Hindlimb muscle (tissue), 1 donor: ENCODE measurements at regions not wholly inside any gene's neighbourhood (a gene's known extent, or its start where the extent isn't known, plus 50 kb on each side); places are given as distances from the start of the nearest gene placed in this dataset.
"Not testable (repeated sequence)": the region's sequence is repeated elsewhere in the genome, so short reads cannot be mapped to it uniquely, and the experiment has no call there.

Experiments
- DNase-seq: peaks from one replicate; pipeline ENCODE4 v3.0.0-alpha.2; 2013

DNA sequence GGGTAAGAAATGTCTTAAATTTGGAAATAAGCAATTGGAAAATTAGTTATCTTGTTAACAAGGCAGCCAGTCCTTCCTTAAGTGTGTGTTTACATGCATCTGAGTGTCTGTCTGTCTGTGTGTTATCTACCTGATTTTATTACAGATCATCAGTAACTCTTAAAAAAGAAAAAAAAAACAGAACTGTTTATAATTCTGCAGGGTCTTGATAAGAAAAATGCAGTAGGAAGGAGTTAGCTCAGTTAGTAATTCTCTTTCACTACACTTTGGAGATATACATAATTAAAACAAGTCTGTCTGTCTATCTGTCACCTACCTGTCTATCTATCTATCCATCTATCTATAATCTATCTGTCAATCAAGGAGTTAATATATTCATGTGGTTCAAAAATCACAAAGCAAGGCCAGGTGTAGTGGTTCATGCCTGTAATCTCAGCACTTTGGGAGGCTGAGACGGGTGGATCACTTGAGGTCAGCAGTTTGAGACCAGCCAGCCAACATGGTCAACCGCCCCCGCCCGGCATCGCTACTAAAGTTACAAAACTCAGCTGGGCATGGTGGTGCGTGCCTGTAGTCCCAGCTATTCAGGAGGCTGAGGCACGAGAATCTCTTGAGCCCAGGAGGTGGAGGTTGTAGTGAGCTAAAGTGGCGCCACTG lies 135.5 kb upstream of the SGO1 start:
- no peak for DNase-seq

DNA sequence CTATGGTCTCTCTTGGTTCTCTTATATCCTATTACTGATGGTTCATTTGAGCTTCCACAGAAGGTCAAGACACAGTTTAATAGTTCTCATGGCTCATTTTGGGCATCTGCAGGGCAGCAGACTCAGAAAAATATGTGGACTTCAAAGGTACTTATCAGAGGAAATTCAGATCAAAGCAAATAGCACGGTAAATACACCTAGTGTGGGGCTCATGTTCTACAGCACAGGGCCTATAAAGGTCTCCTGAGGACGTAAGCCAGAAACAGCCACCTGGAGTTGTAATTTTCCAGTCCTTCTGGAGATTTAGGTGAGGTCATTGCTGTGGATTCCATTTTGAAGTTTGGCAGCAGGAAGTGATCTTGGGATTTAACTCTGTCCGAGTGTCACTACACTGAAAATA lies 134.5 kb upstream of the SGO1 start:
- DNase-seq = peak; percentile 13

DNA sequence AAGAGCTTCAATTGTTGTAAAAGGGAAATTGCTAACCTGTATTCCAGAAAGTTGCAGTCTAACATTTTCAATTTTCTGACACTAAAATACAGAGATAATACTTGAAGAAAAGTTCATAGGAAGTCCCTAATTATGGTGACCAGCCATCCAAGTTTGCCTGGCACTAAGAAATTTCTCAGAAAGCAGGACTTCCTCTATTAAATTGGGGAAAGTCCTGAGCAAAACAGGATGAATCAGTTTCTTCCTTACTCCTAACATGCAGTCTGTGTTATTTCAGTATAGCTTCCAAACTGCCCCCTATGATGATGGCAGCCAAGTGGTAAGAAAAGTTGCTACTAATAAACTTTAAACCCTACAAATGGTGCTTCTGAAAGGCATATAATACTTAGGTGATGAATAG lies 133.5 kb upstream of the SGO1 start:
- no peak for DNase-seq

DNA sequence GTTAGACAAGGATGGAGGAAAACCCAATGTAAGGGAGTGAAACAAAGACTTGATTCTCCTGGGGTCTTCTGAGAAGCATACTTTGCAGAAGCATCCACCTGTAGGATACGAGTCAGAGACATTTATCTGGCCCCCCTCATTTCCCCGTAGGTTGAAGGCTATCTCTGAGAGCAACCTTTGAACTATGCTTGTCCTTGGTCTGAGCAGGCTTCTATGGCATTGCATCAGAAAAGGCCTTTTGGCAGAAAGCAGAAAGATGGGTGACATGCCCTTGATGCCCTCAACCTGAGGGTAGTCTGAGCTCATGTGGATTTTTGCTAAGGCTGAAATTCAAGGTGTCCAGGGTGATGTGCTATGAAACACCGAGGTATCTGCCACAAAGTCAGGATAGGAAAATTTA lies 131.6 kb upstream of the SGO1 start:
- no peak for DNase-seq

DNA sequence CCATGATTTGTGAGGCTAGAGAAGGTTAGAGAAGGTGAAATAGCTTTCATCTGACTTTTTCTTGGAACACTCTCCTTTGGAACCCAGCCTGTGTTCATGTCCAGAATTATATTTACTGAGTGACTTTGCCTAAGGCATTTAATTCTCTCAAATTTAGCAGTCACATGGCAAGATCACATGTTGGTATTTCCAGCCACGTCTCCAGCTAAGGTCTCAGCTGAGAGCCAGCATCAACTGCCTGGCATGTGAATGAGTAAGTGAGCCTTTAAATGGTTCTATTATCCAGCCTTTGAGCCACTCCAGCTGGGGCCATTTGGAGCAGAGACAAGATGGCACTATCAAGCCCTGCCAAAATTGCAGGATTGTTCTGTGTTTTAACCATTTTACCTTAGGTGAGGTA lies 130.2 kb upstream of the SGO1 start:
- DNase-seq = no peak

DNA sequence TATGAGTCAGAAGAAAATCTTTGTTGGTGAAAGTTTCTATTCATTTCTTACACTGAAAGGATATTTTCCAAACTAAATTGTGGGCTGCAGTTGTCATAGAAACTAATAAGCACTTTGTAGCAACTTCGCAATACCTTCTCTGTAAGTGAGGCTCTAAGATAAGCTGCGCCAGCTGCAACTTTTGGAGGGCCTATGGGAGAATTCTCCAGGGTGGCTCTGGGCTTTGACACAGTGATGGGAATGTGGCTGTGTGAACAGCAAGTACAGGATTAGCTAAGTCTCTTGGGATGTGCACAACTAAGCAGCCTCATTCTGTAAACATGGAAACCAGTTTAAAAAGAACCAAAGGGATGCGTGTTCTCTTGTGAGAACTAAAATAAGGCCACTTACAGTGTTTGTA lies 124.6 kb upstream of the SGO1 start:
- DNase-seq = peak; percentile 71

DNA sequence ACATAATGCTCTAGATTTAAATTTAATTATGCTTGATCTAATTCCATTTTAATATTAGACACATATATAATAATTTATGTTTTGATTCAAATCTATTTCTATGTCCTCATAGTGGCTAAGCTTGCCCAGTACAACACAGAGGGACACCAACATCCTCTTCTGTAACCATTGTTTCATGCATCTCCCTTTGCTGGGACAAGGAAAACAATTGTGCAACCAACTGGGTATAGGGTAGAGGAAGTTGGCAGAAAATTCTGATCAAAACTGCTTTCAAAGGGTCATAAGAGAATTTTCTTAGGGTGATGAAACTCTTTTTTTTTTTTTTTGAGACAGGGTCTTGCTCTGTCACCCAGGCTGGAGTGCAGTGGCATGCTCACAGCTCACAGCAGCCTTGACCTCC lies 121.4 kb upstream of the SGO1 start:
- DNase-seq = no peak

DNA sequence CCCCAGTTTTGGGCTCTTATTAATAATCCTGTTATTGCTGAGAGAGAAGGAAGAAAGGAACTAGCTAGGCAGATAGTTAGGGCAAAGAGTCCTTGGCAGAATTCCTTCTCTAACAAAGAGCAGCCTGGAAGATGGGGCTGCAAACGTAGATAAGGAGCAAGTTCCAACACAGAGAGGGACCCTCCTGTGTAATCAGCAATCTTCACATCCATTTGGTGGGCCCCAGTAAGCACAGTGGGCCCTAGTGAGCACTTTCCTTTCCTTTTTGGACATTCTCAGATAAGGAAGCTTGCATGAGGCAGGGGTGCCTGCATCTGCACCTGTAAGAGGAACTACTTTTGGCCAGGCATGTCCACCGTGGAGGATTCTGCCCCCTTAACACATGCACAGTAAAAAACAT lies 119.6 kb upstream of the SGO1 start:
- DNase-seq = no peak

DNA sequence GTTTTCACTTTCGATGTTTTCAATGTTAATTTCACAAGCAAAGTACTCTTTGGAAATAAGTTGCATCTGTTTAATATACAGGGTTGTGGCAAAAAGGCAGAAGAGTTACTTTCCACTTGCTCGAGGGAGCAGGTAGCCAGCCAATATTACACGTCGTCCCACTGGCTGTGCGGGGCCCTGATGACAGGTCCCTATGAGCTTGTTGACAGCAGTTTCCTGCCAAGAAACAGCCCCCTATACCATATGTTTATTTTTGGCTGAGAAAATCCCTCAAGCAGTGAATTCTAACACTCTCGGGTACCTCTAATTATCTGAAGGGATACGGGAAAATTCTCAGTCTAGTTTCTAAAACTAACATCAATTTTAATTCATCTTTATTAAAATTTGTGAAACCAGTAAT lies 116.8 kb upstream of the SGO1 start:
- no peak for DNase-seq

DNA sequence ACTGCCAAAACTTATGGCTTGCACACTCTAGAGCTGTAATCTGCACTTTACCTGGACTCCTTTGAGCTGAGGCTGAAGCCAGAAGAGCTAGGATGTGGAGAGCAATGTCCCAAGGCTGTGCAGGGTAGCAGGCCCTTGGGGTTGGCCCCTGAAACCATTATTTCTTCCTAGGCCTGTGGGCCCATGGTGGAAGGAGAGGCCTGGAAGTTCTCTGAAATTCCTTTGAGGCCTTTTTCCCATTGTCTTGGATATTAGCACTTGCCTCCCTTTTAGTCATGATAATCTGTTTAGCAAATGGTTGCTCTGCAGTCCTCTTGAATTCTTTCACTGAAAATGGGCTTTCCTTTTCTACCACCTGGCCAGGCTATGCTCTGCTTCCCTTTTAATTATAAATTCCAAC lies 102.0 kb upstream of the SGO1 start:
- DNase-seq = no peak

DNA sequence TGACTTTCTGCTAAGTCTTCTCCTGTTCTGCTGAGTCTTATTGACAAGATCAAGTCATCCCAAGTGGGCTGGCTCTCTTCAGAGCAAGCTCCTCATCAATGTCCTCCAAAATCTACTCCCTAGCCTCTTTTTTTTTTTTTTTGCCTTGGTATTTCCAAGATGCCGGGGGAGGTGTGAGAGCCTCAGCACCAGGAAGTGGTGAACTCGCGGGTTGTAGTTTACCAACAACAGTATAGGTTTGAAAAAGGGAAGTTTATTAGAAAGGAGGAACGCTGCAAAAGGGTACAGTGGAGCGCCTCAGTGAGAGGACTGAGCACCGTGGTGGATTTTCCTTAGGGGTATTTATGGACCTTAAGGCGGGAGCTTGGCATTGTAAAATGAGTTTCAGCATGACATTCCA lies 94.3 kb upstream of the SGO1 start:
- no peak for DNase-seq

DNA sequence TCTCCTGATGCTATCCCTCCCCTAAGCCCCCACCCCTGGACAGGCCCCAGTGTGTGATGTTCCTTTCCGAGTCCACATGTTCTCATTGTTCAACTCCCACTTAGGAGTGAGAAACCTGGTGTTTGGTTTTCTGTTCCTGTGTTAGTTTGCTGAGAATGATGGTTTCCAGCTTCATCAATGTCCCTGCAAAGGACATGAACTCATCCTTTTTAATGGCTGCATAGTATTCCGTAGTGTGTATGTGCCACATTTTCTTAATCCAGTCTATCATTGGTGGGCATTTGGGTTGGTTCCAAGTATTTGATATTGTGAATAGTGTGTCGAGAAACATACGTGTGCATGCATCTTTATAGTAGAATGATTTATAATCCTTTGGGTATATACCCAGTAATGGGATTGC lies 80.0 kb upstream of the SGO1 start:
- not testable (repeated sequence) for DNase-seq

DNA sequence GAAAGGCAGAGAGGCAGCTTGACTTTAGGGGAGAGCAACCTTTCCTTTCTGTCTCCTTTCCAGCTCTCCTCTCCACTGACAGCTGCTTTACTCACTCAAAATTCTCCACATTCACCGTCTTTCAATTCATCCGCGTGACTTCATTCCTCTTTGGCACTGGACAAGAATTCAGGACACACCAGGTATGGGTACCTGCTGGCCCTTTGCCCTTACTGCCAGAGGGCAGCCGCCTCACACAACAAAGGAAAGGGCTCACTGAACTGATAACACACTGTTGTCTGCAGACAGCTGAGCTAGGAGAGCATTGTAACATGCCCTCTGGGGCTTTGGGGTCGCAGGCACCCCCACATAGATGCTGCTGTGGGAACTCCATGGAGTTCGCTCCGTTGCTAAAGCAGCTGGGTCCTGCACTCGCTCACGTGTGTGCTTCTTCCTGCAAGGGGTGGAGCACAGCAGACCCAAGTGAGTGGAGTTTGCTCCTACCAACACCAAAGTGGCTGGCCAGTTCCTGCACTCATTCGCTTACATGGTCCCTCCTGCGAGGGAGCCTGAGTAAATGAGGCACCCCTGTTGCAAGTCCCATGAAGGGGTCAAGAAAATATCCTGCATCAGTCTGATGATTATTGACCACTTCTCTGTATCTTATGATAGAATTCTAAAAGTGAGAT lies 79.0 kb upstream of the SGO1 start:
- no peak for DNase-seq

DNA sequence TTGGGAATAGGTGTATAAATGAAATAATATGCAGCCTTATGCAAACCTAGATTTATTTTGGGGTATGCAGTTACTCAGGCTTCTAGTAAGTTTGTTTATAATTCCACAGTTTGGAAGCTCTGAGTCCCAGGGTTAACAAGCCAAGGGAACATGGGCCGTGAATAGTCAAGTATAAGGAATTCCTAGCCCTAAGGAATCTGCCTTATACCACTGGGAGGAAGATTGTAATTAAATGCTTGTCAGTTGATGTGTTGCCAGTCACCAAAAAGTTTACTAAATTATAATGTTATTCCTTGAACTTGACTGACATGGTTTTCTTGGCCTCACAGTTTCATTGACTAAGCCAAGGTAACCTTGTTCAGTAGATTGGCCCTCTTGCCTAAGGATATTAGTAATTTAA lies 72.4 kb upstream of the SGO1 start:
- DNase-seq = no peak

DNA sequence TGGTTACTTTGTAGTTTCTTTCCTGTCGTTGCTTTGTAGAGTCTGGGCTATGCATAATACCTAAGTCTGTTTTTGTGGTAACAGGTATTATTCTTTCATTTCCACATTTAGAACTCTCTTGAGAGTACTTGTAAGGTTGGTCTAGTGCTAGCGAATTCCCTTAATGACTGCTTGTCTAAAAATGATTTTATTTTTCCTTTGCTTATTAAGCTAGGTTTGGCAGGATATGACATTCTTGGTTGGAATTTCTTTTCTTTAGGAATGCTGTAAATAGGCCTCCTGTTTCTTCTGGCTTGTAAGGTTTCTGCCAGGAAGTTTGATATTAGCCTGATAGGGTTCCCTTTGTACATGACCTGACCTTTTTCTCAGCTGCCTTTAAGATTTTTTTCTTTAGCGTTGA lies 70.1 kb upstream of the SGO1 start:
- no peak for DNase-seq

DNA sequence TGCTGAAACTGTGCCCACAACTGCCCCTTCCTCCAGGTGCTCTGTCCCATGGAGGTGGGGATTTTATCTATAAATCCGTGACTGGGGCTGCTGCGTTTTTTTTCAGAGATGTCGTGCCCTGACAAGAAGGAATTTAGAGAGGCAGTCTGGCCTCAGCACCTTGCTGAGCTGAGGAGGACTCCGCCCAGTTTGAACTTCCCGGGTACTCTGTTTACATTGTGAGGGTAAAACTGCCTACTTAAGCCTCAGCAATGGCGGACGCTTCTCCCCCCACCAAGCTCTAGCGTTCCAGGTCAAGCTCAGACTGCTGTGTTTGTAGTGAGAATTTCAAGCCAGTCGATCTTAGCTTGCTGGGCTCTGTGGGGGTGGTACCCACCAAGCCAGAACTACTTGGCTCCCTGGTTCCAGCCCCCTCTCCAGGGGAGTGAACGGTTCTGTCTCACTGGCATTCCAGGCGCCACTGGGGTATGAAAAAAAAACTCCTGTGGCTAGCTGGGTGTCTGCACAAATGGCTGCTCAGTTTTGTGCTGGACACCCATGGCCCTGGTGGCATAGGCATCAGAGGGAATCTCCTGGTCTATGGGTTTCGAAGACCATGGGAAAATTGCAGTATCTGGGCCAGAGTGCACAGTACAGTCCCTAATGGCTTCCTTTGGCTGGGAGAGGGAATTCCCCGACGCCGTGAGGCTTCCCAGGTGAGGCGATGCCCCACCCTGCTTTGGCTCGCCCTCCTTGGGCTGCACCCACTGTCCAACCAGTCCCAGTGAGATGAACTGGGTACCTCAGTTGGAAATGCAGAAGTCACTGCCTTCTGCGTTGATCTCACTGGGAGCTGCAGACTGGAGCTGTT lies 68.5 kb upstream of the SGO1 start:
- no peak for DNase-seq

DNA sequence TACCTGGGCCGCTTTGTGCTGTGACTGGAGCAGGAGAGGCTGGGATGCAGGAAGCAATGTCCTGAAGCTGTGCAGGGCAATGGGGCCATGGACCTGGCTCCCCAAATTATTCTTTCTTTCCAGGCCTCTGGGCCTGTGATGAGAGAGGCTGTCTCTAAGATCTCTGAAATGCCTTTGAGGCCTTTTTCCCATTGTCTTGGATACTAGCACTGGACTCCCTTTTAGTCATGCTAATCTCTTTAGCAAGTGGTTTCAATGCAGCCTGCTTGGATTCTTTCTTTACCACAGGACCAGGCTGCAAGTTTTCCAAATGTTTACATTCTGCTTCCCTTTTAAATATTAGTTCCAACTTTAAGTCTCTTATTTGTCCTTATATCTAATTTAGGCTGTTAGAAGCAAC lies 64.8 kb upstream of the SGO1 start:
- no peak for DNase-seq

DNA sequence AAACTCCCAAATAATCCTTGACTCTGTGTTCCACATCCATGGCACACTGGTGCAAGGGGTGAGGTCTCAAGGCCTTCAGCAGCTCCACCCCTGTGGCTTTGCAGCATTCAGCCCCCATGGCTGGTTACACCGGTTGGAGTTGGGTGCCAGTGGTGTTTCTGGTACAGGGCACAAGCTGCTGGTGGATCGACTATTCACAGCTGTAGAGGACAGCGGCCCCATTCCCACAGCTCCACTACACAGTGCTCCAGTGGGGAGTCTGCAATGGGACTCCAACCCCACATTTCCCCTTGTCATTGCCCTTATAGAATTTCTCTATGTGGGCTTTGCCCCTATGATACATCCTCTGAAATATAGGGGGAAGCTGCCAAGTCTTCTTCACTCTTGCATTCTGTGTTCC lies 64.3 kb upstream of the SGO1 start:
- DNase-seq = no peak

DNA sequence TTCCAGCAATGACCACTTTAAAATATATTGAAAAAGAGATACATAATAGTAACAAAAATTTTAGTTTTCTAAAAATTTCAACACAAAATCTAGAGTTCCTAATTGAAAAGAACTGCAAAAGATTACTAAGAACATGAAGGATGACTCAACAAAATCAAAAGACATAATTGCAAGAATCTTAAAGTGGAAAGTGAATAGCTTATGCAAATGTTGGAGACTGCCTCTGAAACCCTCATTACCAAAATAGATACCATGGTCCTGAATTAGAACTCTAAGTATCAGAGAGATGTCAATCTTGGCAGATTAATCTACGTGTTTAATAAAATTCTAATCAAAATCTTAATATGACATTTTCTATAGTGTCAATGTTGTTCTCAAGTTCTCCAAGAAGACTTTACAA lies 60.7 kb upstream of the SGO1 start:
- no peak for DNase-seq

DNA sequence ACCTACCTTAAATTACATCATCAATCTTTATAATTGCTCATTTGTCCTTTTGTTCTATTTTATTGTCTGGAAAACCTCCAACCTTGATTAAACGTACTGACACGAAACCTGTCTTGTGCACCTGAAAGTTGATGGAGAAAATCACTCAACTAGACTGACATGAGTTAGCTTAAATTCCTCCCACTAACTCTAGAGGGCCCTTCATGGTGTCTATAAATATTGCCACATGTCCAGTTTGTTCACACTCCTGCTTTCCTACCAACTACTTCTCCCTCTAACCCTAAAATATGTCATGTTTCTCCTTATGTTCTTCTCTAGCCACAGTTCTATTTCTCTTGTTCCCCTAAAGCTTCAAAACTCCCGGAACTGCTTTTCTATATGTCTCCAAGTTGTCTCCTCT lies 59.8 kb upstream of the SGO1 start:
- no peak for DNase-seq

DNA sequence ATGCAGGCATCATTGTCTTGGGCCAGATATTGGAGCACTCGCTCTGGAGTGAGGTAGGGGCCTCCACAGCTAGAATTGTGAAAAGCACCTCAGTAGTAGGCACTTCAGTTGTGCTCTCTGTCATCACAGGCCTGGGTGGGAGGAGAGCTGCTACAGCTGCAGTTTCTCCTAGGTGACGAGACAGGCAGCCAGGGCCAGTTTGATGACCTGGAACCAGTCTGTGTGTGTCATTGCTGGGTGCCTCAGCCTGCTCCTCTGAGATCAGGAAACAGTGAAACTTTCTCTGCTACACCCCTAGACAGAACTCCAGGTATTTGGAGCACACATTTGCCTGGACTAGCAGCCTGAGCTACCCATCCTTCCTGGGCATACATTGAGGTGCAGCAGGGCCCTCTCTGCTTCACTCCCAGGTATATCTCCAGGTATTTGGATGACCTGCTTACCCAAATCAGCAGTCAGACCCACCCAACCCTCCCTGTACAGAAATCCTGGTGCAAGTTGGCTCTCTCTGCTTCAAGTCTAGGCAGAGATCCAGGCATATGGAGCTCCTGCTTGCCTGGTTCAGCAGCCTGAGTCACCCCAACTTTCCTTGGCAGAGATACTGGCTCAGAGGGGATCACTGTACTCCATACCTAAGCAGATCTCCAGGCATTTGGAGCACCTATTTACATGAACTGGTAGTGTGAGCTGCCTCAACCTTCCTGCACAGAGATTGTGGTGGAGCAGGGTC lies 54.3 kb upstream of the SGO1 start:
- no peak for DNase-seq

DNA sequence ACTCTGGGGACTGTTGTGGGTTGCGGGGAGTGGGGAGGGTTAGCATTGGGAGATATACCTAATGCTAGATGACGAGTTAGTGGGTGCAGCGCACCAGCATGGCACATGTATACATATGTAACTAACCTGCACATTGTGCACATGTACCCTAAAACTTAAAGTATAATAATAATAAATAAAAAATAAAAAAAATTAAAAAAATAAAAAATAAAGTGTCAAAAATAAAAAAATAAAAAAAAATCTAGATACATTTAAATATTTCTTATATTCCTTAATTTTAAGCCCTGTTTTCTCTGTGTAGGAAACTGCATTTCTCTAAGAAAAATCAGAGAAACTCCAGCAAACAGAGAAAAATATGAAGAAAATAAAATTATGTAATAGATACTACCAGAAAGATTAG lies 52.2 kb upstream of the SGO1 start:
- not testable (repeated sequence) for DNase-seq

DNA sequence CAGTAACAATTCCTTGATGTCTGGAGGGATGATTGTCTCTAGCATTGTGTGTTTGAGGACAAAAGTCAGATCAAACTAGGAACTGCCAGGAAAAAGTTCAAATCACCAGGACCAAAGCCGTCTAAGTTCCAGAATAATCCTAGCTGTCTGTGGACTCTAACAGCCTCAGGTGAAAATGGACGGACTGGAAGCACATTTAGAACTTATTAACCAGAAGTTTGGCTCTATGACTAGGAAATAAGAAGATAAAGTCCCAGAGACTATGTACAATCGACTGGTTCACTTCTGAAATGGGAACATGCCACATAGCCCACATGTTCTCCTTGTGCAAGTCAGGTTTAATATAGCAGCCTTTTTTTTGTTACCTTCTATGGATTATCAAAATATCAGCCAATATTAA lies 50.6 kb upstream of the SGO1 start:
- DNase-seq = no peak
